ENCODE measurements at regions not wholly inside any gene's neighbourhood (a gene's known extent, or its start where the extent isn't known, plus 50 kb on each side); places are given as distances from the start of the nearest gene placed in this dataset.
A peak's percentile ranks its signal among the peaks of the same experiment; 100 is the strongest.

DNA sequence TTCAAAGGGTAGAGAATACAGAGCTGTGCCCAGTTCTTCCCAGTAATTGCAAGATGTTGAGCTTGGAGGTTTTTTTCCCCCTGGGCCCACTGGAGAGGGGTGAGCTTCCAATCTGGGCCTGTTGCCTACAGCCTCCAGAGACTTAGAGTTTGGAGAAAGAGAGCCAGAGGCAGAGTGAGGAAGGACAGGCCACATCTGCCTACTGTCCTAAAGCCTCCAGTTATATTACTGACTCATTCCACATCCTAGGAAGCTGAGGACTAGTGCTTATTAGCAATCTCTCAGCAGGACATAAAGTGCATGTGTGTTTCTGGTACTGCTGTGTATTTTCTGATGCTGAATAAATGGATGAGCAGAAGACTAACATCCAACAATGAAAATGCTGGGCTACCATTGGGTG lies 181.0 kb upstream of the MAMLD1 start:
- H3K27me3 ChIP-seq = no peaks in the 10 kb centered on the region
- TF ChIP-seq, protein P1, sequence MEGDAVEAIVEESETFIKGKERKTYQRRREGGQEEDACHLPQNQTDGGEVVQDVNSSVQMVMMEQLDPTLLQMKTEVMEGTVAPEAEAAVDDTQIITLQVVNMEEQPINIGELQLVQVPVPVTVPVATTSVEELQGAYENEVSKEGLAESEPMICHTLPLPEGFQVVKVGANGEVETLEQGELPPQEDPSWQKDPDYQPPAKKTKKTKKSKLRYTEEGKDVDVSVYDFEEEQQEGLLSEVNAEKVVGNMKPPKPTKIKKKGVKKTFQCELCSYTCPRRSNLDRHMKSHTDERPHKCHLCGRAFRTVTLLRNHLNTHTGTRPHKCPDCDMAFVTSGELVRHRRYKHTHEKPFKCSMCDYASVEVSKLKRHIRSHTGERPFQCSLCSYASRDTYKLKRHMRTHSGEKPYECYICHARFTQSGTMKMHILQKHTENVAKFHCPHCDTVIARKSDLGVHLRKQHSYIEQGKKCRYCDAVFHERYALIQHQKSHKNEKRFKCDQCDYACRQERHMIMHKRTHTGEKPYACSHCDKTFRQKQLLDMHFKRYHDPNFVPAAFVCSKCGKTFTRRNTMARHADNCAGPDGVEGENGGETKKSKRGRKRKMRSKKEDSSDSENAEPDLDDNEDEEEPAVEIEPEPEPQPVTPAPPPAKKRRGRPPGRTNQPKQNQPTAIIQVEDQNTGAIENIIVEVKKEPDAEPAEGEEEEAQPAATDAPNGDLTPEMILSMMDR (IDR thresholded peaks at IDR 0.05) = no peak
- H3K36me3 ChIP-seq = no peaks in the 10 kb centered on the region
- DNase-seq (ENCODE audit: low spot score) = no peak
- no peak overlapping the region for H3K4me3 ChIP-seq
- no peak overlapping the region for H3K27ac ChIP-seq
- H3K4me1 ChIP-seq = no peaks in the 10 kb centered on the region
- peaks cover 0 to 18% of the 10 kb centered on the region in 2 donors for H3K9me3 ChIP-seq

GRCh38 chrX:150184491-150184890 lies 178.6 kb upstream of the MAMLD1 start:
- no peaks in the 10 kb centered on the region for H3K27me3 ChIP-seq
- H3K4me1 ChIP-seq = no peaks in the 10 kb centered on the region
- peaks cover 0 to 2% of the 10 kb centered on the region in 2 donors for H3K9me3 ChIP-seq
- H3K4me3 ChIP-seq = no peak overlapping the region
- TF ChIP-seq, protein P1 (IDR thresholded peaks at IDR 0.05) = no peak
- no peak overlapping the region for H3K27ac ChIP-seq
- H3K36me3 ChIP-seq = no peaks in the 10 kb centered on the region
- no peak for DNase-seq (ENCODE audit: low spot score)

DNA sequence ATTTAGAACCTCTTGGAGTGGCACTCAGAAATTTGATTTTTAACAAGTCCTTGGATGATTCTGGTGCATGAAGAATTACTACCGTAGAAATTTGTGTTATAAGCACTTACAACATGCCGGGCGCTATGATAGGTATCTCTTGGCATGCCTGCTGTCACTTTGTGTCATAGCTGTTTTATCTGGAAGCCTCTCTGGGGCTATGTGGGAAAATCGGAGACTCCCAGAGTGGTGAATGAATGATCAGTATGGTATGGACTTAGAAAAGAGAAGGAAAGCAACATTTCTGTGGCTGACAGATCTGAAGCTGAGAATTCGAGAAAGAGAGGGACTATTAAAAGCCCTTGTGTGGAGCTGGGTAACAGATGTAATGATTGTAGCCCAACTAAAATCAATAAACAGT lies 177.4 kb upstream of the MAMLD1 start:
- TF ChIP-seq, protein P1 (IDR thresholded peaks at IDR 0.05) = no peak
- Histone ChIP-seq H3K27me3 (no peaks in the 10 kb centered on the region), H3K4me3 (no peak overlapping the region), H3K27ac (no peak overlapping the region), H3K4me1 (no peaks in the 10 kb centered on the region), H3K9me3 (no peaks in the 10 kb centered on the region), H3K36me3 (no peaks in the 10 kb centered on the region)
- no peak for DNase-seq (ENCODE audit: low spot score)

GRCh38 chrX:150192816-150193215 lies 170.3 kb upstream of the MAMLD1 start:
- H3K9me3 ChIP-seq = no peaks in the 10 kb centered on the region
- no peaks in the 10 kb centered on the region for H3K36me3 ChIP-seq
- DNase-seq (ENCODE audit: low spot score) = no peak
- TF ChIP-seq, protein P1 (IDR thresholded peaks at IDR 0.05) = no peak
- no peak overlapping the region for H3K27ac ChIP-seq
- no peak overlapping the region for H3K4me3 ChIP-seq
- no peaks in the 10 kb centered on the region for H3K4me1 ChIP-seq
- H3K27me3 ChIP-seq = no peaks in the 10 kb centered on the region

DNA sequence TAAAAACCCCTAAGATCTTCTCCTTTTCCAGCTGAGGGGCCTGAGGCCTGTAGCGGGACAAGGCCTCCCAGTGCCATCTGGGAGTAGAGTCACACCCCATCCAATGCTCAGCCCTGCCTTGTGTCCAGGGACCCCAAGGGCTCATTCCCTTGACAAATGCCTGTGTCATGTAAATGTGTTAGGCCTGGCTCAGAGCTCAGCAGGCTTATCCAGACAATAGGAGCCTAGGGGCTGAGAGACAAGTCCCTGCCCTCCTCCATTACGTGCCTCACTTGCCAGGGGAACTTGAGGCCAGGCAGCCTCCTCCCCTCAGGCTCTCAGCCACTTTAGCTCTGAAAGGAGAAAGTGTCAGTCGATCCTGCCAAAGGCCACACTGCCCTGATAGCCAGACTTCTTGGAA lies 166.8 kb upstream of the MAMLD1 start:
- Histone ChIP-seq H3K4me3 (no peak overlapping the region), H3K36me3 (no peaks in the 10 kb centered on the region), H3K27me3 (no peaks in the 10 kb centered on the region), H3K4me1 (no peaks in the 10 kb centered on the region), H3K9me3 (no peaks in the 10 kb centered on the region), H3K27ac (no peak overlapping the region)
- TF ChIP-seq, protein P1 (IDR thresholded peaks at IDR 0.05) = no peak
- peak; percentile 34 for DNase-seq (ENCODE audit: low spot score)

- Histone ChIP-seq H3K36me3 (no peaks in the 10 kb centered on the region), H3K4me1 (no peaks in the 10 kb centered on the region), H3K27me3 (no peaks in the 10 kb centered on the region), H3K9me3 (no peaks in the 10 kb centered on the region), H3K27ac (no peak overlapping the region), H3K4me3 (no peak overlapping the region)
- TF ChIP-seq, protein P1 (IDR thresholded peaks at IDR 0.05) = no peak
- DNase-seq (ENCODE audit: low spot score) = no peak
These were observed 165.7 kb upstream of the MAMLD1 start for GRCh38 chrX:150197388-150197787.
